Esophagus (tissue), 2 donors: ENCODE measurements at regions not wholly inside any gene's neighbourhood (a gene's known extent, or its start where the extent isn't known, plus 50 kb on each side); places are given as distances from the start of the nearest gene placed in this dataset.
"Not testable (repeated sequence)": the region's sequence is repeated elsewhere in the genome, so short reads cannot be mapped to it uniquely, and the experiment has no call there.

ENCODE experiments used
- H3K27ac ChIP-seq, 2 donors: one replicate each; pipeline ENCODE4 v1.5.1; 2013; ENCODE audit warnings: low read depth in 2 of 2, mild to moderate bottlenecking in 2 of 2, inconsistent platforms in 1 of 2, low read length in 1 of 2, moderate library complexity in 1 of 2
- H3K27me3 ChIP-seq, 2 donors: one replicate each; pipeline ENCODE4 v1.6.1; 2013; ENCODE audit warnings: low read length in 2 of 2, control low read depth in 1 of 2, mild to moderate bottlenecking in 1 of 2; ENCODE audit not compliant: insufficient read depth in 2 of 2, control insufficient read depth in 1 of 2
- H3K36me3 ChIP-seq, 2 donors: one replicate each; pipeline ENCODE4 v1.6.1; 2013; ENCODE audit warnings: low read length in 1 of 2; ENCODE audit not compliant: control insufficient read depth in 2 of 2, insufficient read depth in 2 of 2
- H3K4me1 ChIP-seq, 2 donors: one replicate each; pipeline ENCODE4 v1.6.1; 2013; ENCODE audit warnings: low read length in 1 of 2; ENCODE audit not compliant: control insufficient read depth in 2 of 2, insufficient read depth in 2 of 2
- H3K4me3 ChIP-seq, 2 donors: one replicate each; pipeline ENCODE4 v1.5.1; 2013; ENCODE audit warnings: low read length in 2 of 2, mild to moderate bottlenecking in 2 of 2, low read depth in 1 of 2, moderate library complexity in 1 of 2
- H3K9me3 ChIP-seq, 2 donors: one replicate each; pipeline ENCODE4 v1.6.1; 2013; ENCODE audit warnings: mild to moderate bottlenecking in 2 of 2, low read depth in 1 of 2, low read length in 1 of 2, moderate library complexity in 1 of 2; ENCODE audit not compliant: control insufficient read depth in 2 of 2, insufficient read depth in 1 of 2
- WGBS, 2 donors: extraction: QIAGEN DNeasy Blood & Tissue Kit; methylation state at CpG; one replicate each; pipeline ENCODE4 v1.1.7; 2013; 5-methylcytosine and 5-hydroxymethylcytosine counted together
- donor health status: healthy with polysubstance abuse.
- donor health status: Bipolar disorder and iron deficiency.

DNA sequence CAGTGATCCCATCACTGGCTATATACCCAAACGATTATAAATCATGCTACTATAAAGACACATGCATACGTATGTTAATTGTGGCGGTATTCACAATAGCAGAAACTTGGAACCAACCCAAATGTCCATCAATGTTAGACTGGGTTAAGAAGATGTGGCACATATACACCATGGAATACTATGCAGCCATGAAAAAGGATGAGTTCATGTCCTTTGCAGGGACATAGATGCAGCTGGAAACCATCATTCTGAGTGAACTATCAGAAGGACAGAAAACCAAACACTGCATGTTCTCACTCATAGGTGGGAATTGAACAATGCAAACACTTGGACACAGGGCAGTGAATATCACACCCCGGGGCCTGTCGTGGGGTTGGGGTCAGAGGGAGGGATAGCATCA, 1335.4 kb downstream of the EPHA7 start:
- H3K4me1 ChIP-seq, H3K36me3 ChIP-seq, H3K27me3 ChIP-seq, H3K9me3 ChIP-seq, H3K27ac ChIP-seq, H3K4me3 ChIP-seq: not testable (repeated sequence)
- WGBS, 2 donors = 91 to 96% methylated on average over 5 of the region's 5 CpGs

DNA sequence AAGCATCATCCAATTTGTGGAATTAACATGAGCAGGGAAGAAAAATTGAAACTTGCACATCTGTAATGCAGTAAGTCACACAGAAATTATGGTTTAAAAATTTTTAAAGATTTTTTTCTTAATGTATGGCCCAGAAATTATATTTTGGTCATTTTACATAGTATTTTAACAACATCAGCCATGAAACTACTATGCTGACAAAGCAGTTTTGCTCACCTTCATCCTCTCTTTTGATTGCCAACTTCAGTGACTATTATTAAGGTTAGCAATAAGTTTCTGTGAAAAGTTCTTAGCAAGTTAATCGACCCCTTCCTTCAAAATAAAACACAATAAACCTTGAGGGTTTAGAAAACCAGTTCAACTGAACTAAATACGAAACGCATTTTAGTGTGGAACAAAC, 1347.0 kb downstream of the EPHA7 start:
- no peaks in the 10 kb centered on the region for H3K4me1 ChIP-seq
- H3K27me3 ChIP-seq = no peaks in the 10 kb centered on the region
- no peaks in the 10 kb centered on the region for H3K9me3 ChIP-seq
- H3K4me3 ChIP-seq = no peak overlapping the region
- 76 to 80% methylated on average over 3 of the region's 3 CpGs for WGBS, 2 donors
- no peak overlapping the region for H3K27ac ChIP-seq
- H3K36me3 ChIP-seq = no peaks in the 10 kb centered on the region

DNA sequence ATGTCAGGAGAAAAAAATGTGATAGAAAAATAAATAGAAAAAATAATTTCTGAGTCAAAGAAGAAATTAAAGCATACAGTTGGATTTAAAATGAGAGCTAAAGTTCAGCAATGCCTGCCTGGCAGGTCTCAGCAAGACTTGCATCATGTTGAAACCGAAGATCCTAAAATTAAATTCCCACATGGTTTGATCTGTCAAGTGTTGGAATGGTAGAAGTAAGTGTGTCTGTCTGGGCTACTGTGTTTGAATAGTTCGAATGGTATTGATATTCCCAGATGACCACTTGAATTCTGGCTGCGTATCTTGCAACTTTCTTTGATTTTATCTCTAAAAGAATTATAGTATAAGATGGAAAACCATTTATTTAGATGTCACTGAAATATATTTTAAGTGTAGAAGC, 1349.6 kb downstream of the EPHA7 start:
- 42 to 54% methylated on average over 3 of the region's 3 CpGs for WGBS, 2 donors
- H3K27ac ChIP-seq = no peak overlapping the region

DNA sequence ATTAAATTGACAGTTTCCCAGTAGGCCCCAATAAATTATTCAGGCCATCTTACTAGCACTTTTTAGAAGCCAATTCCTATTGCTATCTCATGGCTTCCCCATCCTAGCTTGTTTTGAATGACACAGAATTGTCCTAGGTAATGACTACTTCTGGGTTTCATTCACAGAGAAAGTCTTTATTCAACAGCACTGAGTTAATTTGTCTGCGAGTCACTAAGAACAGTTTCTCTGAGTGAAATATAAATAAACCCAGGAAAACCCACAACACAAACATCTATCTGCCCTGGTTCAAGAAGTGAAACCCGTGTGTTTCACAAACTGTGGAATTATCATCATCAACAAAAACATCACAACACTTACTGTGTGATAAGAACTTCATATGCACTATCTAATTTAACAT, 1366.8 kb downstream of the EPHA7 start:
- 57 to 63% methylated on average over 2 of the region's 2 CpGs for WGBS, 2 donors
- H3K27me3 ChIP-seq = no peaks in the 10 kb centered on the region
- no peaks in the 10 kb centered on the region for H3K9me3 ChIP-seq
- H3K27ac ChIP-seq = no peak overlapping the region
- no peaks in the 10 kb centered on the region for H3K4me1 ChIP-seq
- H3K4me3 ChIP-seq = no peak overlapping the region
- no peaks in the 10 kb centered on the region for H3K36me3 ChIP-seq

More for the DNA sequence above, 1349.6 kb downstream of the EPHA7 start:
- H3K27me3 ChIP-seq = no peaks in the 10 kb centered on the region
- H3K9me3 ChIP-seq = no peaks in the 10 kb centered on the region
- no peaks in the 10 kb centered on the region for H3K36me3 ChIP-seq
- H3K4me1 ChIP-seq = no peaks in the 10 kb centered on the region
- H3K4me3 ChIP-seq = no peak overlapping the region

DNA sequence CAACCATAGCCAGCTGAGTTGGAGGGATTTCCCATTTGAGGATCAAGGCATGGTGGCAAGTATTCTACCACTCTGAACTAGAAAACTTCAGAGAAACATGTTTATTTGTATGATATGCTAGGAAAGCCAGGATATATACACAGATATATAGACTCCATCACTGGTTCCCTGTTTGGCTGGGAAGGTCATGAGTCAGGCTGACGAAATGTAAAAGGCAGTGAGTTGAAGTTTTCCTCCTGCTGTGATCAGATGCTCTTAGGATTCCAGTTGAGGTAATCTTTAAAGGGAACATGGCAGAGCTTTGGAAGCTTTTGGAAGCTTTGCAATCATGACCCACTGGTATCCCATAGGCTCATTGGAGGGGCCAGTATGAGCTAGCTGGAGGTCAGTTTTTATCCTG, 1369.1 kb downstream of the EPHA7 start:
- Histone ChIP-seq H3K4me1 (no peaks in the 10 kb centered on the region), H3K36me3 (no peaks in the 10 kb centered on the region), H3K27me3 (no peaks in the 10 kb centered on the region), H3K9me3 (no peaks in the 10 kb centered on the region), H3K4me3 (no peak overlapping the region), H3K27ac (no peak overlapping the region)
- 29 to 73% methylated on average over 1 of the region's 1 CpG for WGBS, 2 donors

DNA sequence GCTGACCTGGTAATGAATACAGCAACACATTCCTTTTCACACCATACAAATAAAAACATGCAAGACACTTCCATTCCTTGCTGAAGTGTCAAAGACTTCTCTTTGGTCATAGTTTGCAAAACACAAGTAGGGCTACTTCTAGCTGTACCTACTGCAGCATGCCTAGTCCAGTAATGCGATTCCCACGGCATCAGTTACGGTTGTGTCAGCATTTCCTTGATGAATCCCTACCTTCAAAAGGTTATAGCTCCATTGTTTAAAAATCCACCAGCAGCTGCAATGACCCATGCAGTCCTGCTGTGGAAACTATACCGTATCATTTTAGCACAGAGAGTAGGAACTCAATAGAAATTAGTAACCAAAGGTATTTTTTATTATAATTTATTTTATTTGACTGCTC, 1371.5 kb downstream of the EPHA7 start:
- Histone ChIP-seq H3K36me3 (no peaks in the 10 kb centered on the region), H3K27me3 (no peaks in the 10 kb centered on the region), H3K9me3 (no peaks in the 10 kb centered on the region), H3K4me3 (no peak overlapping the region), H3K27ac (no peak overlapping the region), H3K4me1 (no peaks in the 10 kb centered on the region)
- 75 to 80% methylated on average over 4 of the region's 4 CpGs for WGBS, 2 donors

DNA sequence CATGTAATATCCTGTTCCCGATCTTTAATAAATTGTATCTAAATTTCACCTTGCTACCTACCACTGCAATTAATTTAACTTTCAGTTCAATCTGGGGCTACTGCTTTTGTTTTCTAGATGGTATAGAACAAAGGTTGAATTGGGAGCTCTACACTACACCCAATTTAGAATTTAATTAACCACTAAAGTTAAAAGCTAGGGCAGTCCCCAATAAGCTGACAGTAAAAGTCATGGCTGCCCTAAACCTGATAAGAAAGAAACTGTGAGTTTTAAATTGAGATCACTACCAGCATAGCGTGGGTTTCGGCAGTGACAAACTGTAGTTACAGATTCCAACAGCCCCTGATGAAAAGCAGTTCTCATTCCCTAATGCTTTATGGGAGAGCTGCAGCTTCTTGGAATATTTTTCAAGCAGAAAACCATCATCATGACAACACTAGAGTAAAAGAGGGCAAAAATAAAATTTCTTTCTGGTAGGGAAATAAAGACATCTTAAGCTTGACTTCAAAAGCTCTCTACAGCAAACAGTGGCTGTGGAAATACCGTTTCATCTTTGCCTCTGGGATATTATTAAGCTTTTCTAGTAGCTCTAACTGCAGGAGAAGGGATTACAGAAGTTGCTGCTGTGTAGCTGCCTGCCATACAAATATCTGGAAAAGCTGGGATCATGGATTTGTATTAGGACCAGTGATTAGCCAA, 1372.1 kb downstream of the EPHA7 start:
- WGBS, 2 donors = 64 to 69% methylated on average over 4 of the region's 4 CpGs
- no peaks in the 10 kb centered on the region for H3K4me1 ChIP-seq
- no peaks in the 10 kb centered on the region for H3K36me3 ChIP-seq
- H3K27ac ChIP-seq = no peak overlapping the region
- H3K27me3 ChIP-seq = no peaks in the 10 kb centered on the region
- no peaks in the 10 kb centered on the region for H3K9me3 ChIP-seq
- H3K4me3 ChIP-seq = no peak overlapping the region

DNA sequence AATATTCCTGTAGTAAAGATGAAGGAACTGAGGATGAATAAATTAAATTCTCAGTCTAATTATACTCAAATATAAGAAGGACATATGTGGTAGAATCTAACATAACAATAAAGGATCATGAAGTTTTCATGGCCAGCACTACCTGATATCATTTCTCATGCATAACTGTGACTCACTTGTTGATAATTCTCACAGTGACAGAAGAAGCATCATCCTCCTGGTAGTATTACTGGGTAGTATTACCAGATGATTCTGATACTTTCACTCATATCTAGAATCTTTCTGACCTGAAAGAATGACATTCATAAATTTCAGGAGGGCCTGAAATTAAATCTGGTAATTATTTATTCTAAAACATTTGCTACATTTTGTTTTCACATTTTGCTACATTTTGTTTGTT, 1375.0 kb downstream of the EPHA7 start:
- no peaks in the 10 kb centered on the region for H3K27me3 ChIP-seq
- H3K9me3 ChIP-seq = no peaks in the 10 kb centered on the region
- H3K27ac ChIP-seq = no peak overlapping the region
- H3K4me1 ChIP-seq = no peaks in the 10 kb centered on the region
- no peaks in the 10 kb centered on the region for H3K36me3 ChIP-seq
- no peak overlapping the region for H3K4me3 ChIP-seq

DNA sequence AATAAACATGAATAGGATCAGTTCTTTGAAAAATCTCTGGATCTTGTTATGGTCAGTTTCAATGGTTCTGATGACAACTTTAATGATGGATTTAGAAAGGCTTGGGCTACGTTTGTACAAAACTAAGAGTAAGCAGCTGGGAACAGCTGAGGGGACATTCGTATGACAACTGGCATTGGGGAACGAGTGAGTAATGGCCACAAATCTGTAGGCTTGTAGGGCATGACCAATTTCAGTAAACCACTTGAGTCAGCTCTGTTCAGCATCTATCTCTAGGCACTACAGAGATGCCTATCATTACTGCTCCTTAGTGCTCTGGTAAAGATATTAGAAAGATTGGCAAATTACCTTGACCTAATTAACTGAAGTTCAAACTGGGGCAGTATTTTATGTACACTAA, 1375.6 kb downstream of the EPHA7 start:
- no peaks in the 10 kb centered on the region for H3K9me3 ChIP-seq
- no peak overlapping the region for H3K4me3 ChIP-seq
- no peaks in the 10 kb centered on the region for H3K27me3 ChIP-seq
- no peaks in the 10 kb centered on the region for H3K36me3 ChIP-seq
- H3K4me1 ChIP-seq = no peaks in the 10 kb centered on the region
- 44 to 45% methylated on average over 3 of the region's 3 CpGs for WGBS, 2 donors
- H3K27ac ChIP-seq = no peak overlapping the region

DNA sequence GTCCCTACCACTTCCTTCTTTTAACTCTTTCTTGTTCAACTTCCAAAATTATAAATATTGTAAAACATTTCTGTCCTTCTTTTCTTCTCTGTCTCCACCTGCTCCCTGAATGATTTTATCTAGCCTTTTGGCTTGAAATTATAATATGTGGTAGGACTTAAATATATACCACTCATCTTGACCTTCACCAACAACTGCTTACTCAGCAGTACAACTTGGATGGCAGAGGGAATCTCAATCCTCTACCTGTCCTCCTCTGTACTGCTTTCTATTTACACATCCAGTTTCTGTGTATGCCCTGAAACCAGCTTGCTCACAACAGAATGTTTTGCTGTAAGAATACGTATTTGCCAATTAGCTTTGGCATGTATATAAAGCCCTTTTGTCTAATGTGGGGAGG, 1392.5 kb downstream of the EPHA7 start:
- 83 to 90% methylated on average over 1 of the region's 1 CpG for WGBS, 2 donors
- Histone ChIP-seq H3K36me3 (no peaks in the 10 kb centered on the region), H3K4me3 (no peak overlapping the region), H3K27ac (no peak overlapping the region), H3K4me1 (no peaks in the 10 kb centered on the region), H3K27me3 (no peaks in the 10 kb centered on the region), H3K9me3 (no peaks in the 10 kb centered on the region)
